ENCODE measurements at regions not wholly inside any gene's neighbourhood (a gene's known extent, or its start where the extent isn't known, plus 50 kb on each side); places are given as distances from the start of the nearest gene placed in this dataset.

DNA sequence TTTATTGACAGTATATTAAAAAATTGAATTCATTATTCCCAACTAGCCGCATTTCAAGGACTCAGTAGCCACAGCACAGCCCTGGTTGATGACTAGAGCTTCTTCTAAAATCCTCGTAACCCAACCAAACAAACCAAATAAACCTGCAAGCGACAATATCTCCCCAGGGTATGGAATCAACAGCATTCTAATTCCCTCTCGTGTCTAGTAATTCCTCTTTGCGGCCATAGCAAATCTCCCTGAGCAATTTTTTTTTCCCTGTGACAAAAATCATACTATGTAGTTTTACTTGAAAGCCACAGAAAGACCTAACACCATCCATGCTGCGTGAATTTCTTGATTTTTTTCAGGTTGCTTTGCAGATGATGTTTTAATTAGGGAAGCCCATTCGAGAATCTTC lies 143.4 kb upstream of the MYOCD start:
- Mint-ChIP-seq H3K27ac (peak overlapping the region; percentile 70), H3K27me3 (peaks cover 3% of the 10 kb centered on the region), H3K4me3 (ENCODE audit: low read depth) (no peak overlapping the region), H3K9me3 (ENCODE audit: low read depth) (no peaks in the 10 kb centered on the region), H3K36me3 (ENCODE audit: insufficient read depth) (no peaks in the 10 kb centered on the region), H3K4me1 (ENCODE audit: low read depth) (peaks cover 11% of the 10 kb centered on the region)
- DNase-seq (ENCODE audit: low spot score, unreplicated experiment), result no peak
- TF ChIP-seq, protein P1, sequence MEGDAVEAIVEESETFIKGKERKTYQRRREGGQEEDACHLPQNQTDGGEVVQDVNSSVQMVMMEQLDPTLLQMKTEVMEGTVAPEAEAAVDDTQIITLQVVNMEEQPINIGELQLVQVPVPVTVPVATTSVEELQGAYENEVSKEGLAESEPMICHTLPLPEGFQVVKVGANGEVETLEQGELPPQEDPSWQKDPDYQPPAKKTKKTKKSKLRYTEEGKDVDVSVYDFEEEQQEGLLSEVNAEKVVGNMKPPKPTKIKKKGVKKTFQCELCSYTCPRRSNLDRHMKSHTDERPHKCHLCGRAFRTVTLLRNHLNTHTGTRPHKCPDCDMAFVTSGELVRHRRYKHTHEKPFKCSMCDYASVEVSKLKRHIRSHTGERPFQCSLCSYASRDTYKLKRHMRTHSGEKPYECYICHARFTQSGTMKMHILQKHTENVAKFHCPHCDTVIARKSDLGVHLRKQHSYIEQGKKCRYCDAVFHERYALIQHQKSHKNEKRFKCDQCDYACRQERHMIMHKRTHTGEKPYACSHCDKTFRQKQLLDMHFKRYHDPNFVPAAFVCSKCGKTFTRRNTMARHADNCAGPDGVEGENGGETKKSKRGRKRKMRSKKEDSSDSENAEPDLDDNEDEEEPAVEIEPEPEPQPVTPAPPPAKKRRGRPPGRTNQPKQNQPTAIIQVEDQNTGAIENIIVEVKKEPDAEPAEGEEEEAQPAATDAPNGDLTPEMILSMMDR (IDR thresholded peaks at IDR 0.05; ENCODE audit: unreplicated experiment), result no peak

DNA sequence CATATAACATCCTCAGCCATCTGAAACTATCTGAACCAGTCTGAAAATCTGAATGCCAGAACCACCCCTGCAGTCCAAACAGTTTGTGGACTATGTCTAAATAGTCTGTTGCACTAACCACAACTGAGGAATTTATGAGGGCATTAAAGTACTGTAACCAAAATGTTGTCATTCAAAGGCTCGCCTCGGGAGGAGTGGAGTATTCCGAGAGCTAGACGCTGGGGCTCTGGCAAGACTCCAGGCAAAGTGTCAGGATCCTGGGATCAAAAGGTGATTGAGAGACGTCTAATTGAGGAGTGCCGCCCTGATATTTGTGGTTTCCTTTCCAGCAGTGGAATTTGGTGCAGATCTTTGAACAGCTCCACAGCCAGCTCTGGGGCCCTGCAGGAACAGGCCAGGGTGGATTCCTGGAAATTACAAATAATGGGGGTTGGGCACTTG lies 142.9 kb upstream of the MYOCD start:
- DNase-seq (ENCODE audit: low spot score, unreplicated experiment), result no peak
- Mint-ChIP-seq H3K36me3 (ENCODE audit: insufficient read depth) (no peaks in the 10 kb centered on the region), H3K27me3 (peaks cover 3% of the 10 kb centered on the region), H3K27ac (peak overlapping the region; percentile 70), H3K4me3 (ENCODE audit: low read depth) (no peak overlapping the region), H3K9me3 (ENCODE audit: low read depth) (no peaks in the 10 kb centered on the region), H3K4me1 (ENCODE audit: low read depth) (peaks cover 11% of the 10 kb centered on the region)
- TF ChIP-seq, protein P1 (IDR thresholded peaks at IDR 0.05; ENCODE audit: unreplicated experiment), result no peak

DNA sequence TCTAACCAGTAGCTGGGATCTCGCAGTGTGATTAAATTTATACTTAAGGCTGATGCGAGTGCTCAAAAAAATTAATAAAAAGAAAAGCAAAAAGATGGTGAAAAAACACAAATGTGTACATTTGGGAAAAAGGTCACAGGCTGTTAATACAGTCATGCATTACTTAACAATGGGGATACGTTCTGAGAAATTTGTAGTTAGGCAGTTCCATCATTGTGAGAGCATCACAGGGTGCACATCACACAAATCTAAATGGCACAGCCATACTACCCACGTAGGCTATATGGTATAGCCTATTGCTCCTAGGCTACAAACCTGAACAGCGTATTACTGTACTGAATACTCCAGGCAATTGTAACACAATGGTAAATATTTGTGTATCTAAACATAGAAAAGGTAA lies 142.4 kb upstream of the MYOCD start:
- no peak for DNase-seq (ENCODE audit: low spot score, unreplicated experiment)
- H3K9me3 Mint-ChIP-seq (ENCODE audit: low read depth), result no peaks in the 10 kb centered on the region
- TF ChIP-seq, protein P1 (IDR thresholded peaks at IDR 0.05; ENCODE audit: unreplicated experiment), result no peak
- H3K4me1 Mint-ChIP-seq (ENCODE audit: low read depth), result peaks cover 11% of the 10 kb centered on the region
- H3K27ac Mint-ChIP-seq, result no peak overlapping the region
- H3K27me3 Mint-ChIP-seq, result peaks cover 3% of the 10 kb centered on the region
- H3K4me3 Mint-ChIP-seq (ENCODE audit: low read depth), result no peak overlapping the region
- no peaks in the 10 kb centered on the region for H3K36me3 Mint-ChIP-seq (ENCODE audit: insufficient read depth)

DNA sequence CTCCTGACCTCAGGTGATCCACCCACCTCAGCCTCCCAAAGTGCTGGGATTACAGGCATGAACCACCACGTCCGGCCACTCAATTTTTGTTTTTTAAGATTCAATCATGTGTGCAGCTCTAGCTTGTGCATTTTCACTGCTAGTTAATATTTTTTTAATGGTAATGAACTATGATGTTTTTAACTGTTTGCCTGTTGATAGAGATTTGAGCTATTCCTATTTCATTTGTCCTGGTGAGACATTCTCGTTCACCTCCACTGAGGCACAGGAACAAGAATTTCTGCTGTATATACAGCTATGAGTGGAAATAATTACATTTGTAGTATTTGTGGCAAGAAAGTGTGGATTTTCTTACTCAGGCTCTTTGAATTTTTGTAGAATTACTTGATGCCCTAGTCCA lies 137.7 kb upstream of the MYOCD start:
- TF ChIP-seq, protein P1 (IDR thresholded peaks at IDR 0.05; ENCODE audit: unreplicated experiment), result no peak
- Mint-ChIP-seq H3K27me3 (no peaks in the 10 kb centered on the region), H3K4me3 (ENCODE audit: low read depth) (no peak overlapping the region), H3K27ac (no peak overlapping the region), H3K36me3 (ENCODE audit: insufficient read depth) (no peaks in the 10 kb centered on the region), H3K9me3 (ENCODE audit: low read depth) (no peaks in the 10 kb centered on the region), H3K4me1 (ENCODE audit: low read depth) (peaks cover 5% of the 10 kb centered on the region)
- no peak for DNase-seq (ENCODE audit: low spot score, unreplicated experiment)

DNA sequence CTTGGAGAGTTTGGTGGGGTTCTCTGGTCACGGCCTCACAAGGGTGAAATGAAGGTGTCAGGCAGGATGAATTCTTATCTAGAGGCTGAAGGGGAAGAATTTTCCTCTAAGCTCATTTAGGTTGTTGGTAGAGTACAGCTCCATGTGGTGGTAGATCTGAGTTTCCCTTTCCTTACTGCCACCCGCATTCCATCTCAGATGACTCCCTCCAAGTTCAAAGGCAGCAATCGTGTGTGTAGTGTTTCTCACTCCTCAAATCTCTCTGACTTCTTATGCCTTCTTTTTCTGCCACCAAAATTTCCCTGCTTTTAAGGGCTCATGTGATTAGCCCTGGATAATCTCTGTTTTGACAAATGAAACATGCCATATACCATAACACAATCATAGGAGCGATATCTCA lies 135.5 kb upstream of the MYOCD start:
- Mint-ChIP-seq H3K27ac (no peak overlapping the region), H3K36me3 (ENCODE audit: insufficient read depth) (no peaks in the 10 kb centered on the region), H3K9me3 (ENCODE audit: low read depth) (no peaks in the 10 kb centered on the region), H3K4me1 (ENCODE audit: low read depth) (peaks cover 5% of the 10 kb centered on the region), H3K4me3 (ENCODE audit: low read depth) (no peak overlapping the region), H3K27me3 (no peaks in the 10 kb centered on the region)
- DNase-seq (ENCODE audit: low spot score, unreplicated experiment), result no peak
- TF ChIP-seq, protein P1 (IDR thresholded peaks at IDR 0.05; ENCODE audit: unreplicated experiment), result no peak
